ENCODE measurements at regions not wholly inside any gene's neighbourhood (a gene's known extent, or its start where the extent isn't known, plus 50 kb on each side); places are given as distances from the start of the nearest gene placed in this dataset.

DNA sequence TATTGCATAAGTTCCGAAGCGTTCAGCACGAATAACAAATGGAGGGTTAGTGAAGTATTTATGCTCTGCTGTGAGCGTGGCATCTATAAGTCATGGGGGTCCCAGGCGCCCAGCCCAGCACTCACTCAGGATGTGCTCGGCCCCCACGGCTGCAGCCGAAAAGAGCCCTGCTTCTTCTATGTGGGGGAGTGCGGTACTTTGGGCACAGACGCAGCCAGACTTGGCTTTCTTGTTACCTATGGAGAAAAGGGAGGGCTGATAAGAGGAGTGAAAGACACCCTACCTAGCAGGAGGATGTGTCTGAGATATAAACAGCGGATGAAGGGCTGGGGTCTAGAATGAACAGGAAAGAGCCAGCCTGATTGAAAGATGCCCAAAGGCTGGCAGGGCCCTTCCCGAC is 51.4 kb downstream of the MRPL36 start:
- TF ChIP-seq POLR2A (IDR thresholded peaks at IDR 0.05; ENCODE audit: low read length) (no peak), GATA1 (IDR thresholded peaks at IDR 0.05; ENCODE audit: low read depth, low read length) (no peak)

Data from erythroblast (primary cell).